Activated B cell treated with CpG ODN at 0.5 μM for 24 hours (primary cell): ENCODE measurements at regions not wholly inside any gene's neighbourhood (a gene's known extent, or its start where the extent isn't known, plus 50 kb on each side); places are given as distances from the start of the nearest gene placed in this dataset.

Experiments
- ATAC-seq: fragments of 200-7000 bp; cut with Tn5 transposase; one replicate; pipeline ENCODE4 v1.10.0; 2021; ENCODE audit warnings: low read depth, mild to moderate bottlenecking, moderate library complexity
- CTCF ChIA-PET: fragments of 350-600 bp; sonication (Branson Sonifier 250); formaldehyde crosslinking; loops from one replicate; lab custom pipeline; 2021; ENCODE audit warnings: antibody characterized with exemption; lab: Charles Lee
- POLR2A ChIA-PET: fragments of 350-600 bp; sonication (Branson Sonifier 250); formaldehyde crosslinking; loops from one replicate; lab custom pipeline; 2021; ENCODE audit warnings: antibody characterized with exemption; lab: Charles Lee
- DNase-seq: peaks from one replicate; pipeline ENCODE4 v3.0.0; 2022
- H3K27ac Mint-ChIP-seq: one replicate; pipeline ENCODE4 v1.8.0; 2020; ENCODE audit warnings: mixed read lengths
- H3K27me3 Mint-ChIP-seq: one replicate; pipeline ENCODE4 v1.8.0; 2021; ENCODE audit warnings: mixed read lengths
- H3K36me3 Mint-ChIP-seq: one replicate; pipeline ENCODE4 v1.8.0; 2021; ENCODE audit warnings: low read depth, mixed read lengths
- H3K4me1 Mint-ChIP-seq: one replicate; pipeline ENCODE4 v1.8.0; 2021; ENCODE audit warnings: mixed read lengths
- H3K4me3 Mint-ChIP-seq: one replicate; pipeline ENCODE4 v1.8.0; 2020; ENCODE audit warnings: mild to moderate bottlenecking, mixed read lengths
- H3K9me3 Mint-ChIP-seq: one replicate; pipeline ENCODE4 v1.8.0; 2020; ENCODE audit warnings: mixed read lengths
- intact Hi-C: fragments of 100-400 bp; cut with micrococcal nuclease; formaldehyde crosslinking; loops from one replicate; pipeline ENCODE4 v1.15.1; 2024
- TF ChIP-seq, protein P1 (sequence below): fragments of 200-600 bp; IDR thresholded peaks from one replicate; pipeline ENCODE4 v1.8.0; 2022; ENCODE audit warnings: antibody characterized with exemption, mild to moderate bottlenecking

DNA sequence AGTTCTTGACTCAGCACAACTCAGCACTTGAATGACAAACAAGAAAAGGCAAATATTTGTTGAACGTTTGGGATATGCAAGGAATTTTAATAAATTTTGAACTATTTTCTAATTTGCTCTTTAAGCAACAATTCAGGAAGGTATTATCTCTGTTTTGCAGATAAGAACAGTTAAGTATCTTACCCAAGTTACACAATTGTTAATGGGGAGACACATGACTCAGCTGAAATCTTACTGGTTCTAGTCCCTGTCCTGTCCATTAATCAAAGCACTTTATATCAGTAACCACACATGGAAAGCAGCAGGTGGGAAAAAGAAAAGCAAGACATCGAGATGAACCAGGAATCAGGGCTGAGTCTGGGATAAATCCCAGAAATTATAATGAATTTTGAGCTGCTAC lies 493.9 kb upstream of the PIK3C3 start:
- ATAC-seq (no peak), DNase-seq (no peak)
- intact Hi-C loops: no loop called here
- no peaks in the 10 kb centered on the region for H3K27me3 Mint-ChIP-seq
- no peak overlapping the region for H3K4me3 Mint-ChIP-seq
- no peaks in the 10 kb centered on the region for H3K4me1 Mint-ChIP-seq
- no peak overlapping the region for H3K27ac Mint-ChIP-seq
- H3K9me3 Mint-ChIP-seq: no peaks in the 10 kb centered on the region
- POLR2A ChIA-PET: no interaction called here
- TF ChIP-seq, protein P1, sequence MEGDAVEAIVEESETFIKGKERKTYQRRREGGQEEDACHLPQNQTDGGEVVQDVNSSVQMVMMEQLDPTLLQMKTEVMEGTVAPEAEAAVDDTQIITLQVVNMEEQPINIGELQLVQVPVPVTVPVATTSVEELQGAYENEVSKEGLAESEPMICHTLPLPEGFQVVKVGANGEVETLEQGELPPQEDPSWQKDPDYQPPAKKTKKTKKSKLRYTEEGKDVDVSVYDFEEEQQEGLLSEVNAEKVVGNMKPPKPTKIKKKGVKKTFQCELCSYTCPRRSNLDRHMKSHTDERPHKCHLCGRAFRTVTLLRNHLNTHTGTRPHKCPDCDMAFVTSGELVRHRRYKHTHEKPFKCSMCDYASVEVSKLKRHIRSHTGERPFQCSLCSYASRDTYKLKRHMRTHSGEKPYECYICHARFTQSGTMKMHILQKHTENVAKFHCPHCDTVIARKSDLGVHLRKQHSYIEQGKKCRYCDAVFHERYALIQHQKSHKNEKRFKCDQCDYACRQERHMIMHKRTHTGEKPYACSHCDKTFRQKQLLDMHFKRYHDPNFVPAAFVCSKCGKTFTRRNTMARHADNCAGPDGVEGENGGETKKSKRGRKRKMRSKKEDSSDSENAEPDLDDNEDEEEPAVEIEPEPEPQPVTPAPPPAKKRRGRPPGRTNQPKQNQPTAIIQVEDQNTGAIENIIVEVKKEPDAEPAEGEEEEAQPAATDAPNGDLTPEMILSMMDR: no peak
- CTCF ChIA-PET: no interaction called here
- no peaks in the 10 kb centered on the region for H3K36me3 Mint-ChIP-seq

DNA sequence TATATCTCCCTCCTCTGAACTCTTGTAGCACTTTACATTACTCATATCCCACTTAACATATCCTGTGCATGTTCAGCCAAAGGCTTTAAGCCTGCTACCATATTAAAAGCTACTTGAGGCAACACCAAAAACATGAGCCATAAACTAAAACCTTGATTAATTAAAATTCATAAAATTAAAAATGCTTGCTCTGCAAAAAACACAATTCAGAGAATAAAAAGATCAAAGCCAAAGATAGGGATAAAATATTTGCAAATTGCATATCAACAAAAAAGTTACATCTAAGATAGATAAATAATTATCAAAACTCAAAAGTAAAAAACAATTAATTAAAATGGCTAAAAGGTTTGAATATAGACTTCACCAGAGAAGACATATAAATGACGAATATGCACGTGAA lies 495.4 kb upstream of the PIK3C3 start:
- H3K9me3 Mint-ChIP-seq: no peaks in the 10 kb centered on the region
- ChIA-PET CTCF (no interaction called here), POLR2A (no interaction called here)
- H3K4me3 Mint-ChIP-seq: no peak overlapping the region
- H3K4me1 Mint-ChIP-seq: no peaks in the 10 kb centered on the region
- H3K27me3 Mint-ChIP-seq: no peaks in the 10 kb centered on the region
- ATAC-seq (no peak), DNase-seq (no peak)
- H3K27ac Mint-ChIP-seq: no peak overlapping the region
- TF ChIP-seq, protein P1: no peak
- H3K36me3 Mint-ChIP-seq: no peaks in the 10 kb centered on the region
- intact Hi-C loops: no loop called here

DNA sequence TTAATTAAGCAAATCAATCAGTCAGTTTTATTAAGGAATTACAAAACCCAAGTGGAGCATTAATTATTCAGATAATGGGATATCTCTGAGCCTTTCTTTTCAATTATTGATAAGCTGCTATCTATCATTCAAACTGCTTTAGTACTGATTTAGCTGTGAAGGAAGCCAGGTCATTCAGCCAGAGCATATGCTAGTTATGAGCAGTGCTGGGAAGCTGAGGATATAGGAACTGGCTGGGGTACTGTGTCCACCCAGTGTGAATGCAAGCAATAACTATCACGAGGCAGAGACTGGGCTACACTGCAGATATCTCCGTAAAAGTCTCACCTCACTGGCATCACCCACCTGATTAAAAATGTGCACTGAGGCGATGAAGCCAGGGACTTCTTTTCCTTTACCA lies 496.7 kb upstream of the PIK3C3 start:
- no peak overlapping the region for H3K27ac Mint-ChIP-seq
- intact Hi-C loops: no loop called here
- no peak for ATAC-seq
- no peaks in the 10 kb centered on the region for H3K9me3 Mint-ChIP-seq
- H3K27me3 Mint-ChIP-seq: no peaks in the 10 kb centered on the region
- no peaks in the 10 kb centered on the region for H3K4me1 Mint-ChIP-seq
- CTCF ChIA-PET: no interaction called here
- no peak for DNase-seq
- H3K36me3 Mint-ChIP-seq: no peaks in the 10 kb centered on the region
- H3K4me3 Mint-ChIP-seq: no peak overlapping the region
- TF ChIP-seq, protein P1: no peak
- POLR2A ChIA-PET: no interaction called here

DNA sequence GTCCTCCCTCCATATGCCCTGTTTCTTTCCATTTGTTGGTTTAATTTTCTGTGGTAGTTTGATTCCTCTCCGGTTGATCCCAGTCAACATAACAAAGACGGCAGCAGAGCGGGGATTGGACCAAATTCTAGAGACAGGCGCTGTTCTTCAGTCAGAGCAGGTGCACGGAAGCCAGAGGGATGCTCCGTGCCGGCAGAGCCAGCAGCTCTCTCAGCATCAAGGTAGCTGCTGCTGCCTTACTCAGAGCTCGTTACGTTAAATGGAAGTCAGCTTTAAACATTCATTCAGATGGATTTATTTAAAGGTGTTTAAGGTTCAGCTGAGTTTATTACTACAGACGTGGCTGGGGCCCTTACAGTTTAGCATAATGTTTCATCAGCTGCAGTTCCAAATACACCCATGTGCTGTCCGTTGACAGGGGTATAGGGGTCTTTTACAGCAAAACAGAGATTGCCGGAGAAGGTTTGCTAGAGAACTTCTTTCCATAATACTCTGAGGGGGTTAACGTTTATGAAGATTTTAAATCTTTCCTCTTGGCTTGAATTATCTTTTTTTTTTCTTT lies 497.2 kb upstream of the PIK3C3 start:
- POLR2A ChIA-PET: no interaction called here
- Mint-ChIP-seq H3K4me3 (no peak overlapping the region), H3K27me3 (no peaks in the 10 kb centered on the region), H3K4me1 (no peaks in the 10 kb centered on the region), H3K36me3 (no peaks in the 10 kb centered on the region), H3K9me3 (no peaks in the 10 kb centered on the region), H3K27ac (no peak overlapping the region)
- TF ChIP-seq, protein P1: no peak
- DNase-seq (no peak), ATAC-seq (no peak)
- CTCF ChIA-PET: no interaction called here
- intact Hi-C loops: no loop called here

DNA sequence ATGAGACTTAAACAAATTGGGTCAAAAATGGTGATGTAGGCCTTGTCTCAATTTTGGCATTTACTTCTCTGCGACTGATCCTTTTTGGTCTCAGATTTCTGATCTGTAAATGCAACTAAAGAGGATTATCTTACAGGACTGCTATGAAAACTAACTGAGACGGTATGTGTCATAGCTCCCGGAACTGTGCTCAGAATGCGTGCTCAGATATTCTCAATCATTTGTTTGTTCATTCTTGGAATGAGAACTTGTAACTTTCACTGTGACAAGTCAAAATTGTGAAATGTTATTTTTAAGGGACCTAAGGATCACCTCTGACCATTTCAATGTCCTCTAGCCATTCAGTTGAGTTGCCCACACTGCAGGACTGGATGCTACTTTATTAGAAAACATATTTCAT lies 498.2 kb upstream of the PIK3C3 start:
- DNase-seq: no peak

More for the DNA sequence above, 498.2 kb upstream of the PIK3C3 start:
- Mint-ChIP-seq H3K4me3 (no peak overlapping the region), H3K4me1 (no peaks in the 10 kb centered on the region), H3K27ac (no peak overlapping the region), H3K27me3 (no peaks in the 10 kb centered on the region), H3K9me3 (no peaks in the 10 kb centered on the region), H3K36me3 (no peaks in the 10 kb centered on the region)
- ChIA-PET CTCF (no interaction called here), POLR2A (no interaction called here)
- intact Hi-C loops: no loop called here
- TF ChIP-seq, protein P1: no peak
- ATAC-seq: no peak
